ENCODE measurements at regions not wholly inside any gene's neighbourhood (a gene's known extent, or its start where the extent isn't known, plus 50 kb on each side); places are given as distances from the start of the nearest gene placed in this dataset.
A peak's percentile ranks its signal among the peaks of the same experiment; 100 is the strongest.

- intact Hi-C loops (cut with DNase I): loop anchor here (2.0 to 10.0 kb wide), 5 partner anchors 112 to 404 kb away; partner anchors contain the start of gene KLF4 (in 1 of the 2)
- no peaks in the 10 kb centered on the region for H3K36me3 ChIP-seq (ENCODE audit: insufficient read depth in 1 of 2, low read depth in 1 of 2)
- peak overlapping the region; percentile 8 for H3K4me3 ChIP-seq
- peaks cover 26% of the 10 kb centered on the region for H3K4me1 ChIP-seq
- DNase-seq: peak; percentile 87 to 92
- no peaks in the 10 kb centered on the region for H3K27me3 ChIP-seq (ENCODE audit: insufficient read depth in 3 of 3, low read length in 2 of 3)
- peak; percentile 77 to 88 (median 87) for ATAC-seq
- no peak for TF ChIP-seq CTCF (IDR thresholded peaks at IDR 0.05)
- WGBS, 3 donors: 9 to 16% (median 13%) methylated on average over 7 to 8 of the region's 8 CpGs
- peak overlapping the region; percentile 94 for H3K27ac ChIP-seq
- H3K9me3 ChIP-seq: no peaks in the 10 kb centered on the region
Measured at GRCh38 chr9:107750741-107751566, 261.4 kb upstream of the KLF4 start.

DNA sequence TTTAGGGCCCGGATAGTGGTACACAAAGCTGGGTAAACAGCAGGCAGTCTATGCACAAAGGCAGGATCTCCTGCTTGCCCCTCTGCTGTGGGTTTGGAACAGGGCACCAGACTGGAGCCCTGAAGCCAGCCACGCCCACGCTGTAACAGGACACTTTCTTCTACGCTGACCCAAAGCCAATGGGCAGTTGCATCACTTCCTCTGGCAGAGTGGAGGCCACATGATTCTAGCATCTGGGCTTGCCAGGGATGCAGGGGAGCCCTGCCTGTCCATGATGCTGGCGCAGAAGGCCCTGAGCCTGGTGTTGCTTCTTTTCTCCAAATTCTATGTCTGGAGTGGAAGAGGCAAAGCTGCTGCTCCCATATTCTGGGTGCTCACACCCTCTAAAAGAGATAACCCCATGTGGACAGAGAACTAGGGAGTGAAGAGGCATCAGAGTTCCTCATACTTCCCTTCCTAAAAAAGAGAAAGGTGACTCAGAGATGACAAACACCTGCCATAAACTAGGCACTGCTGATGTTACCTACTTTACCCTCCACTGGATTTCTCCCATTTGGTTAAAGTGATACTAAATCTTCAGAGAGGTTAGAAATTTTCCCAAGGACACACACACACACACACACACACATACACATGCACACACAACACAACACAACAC lies 260.3 kb upstream of the KLF4 start:
- 13 to 27% (median 16%) methylated on average over 5 of the region's 5 CpGs for WGBS, 3 donors
- ATAC-seq (peak; percentile 88 to 94 (median 90)), DNase-seq (peak; percentile 93 to 95)
- H3K4me1 ChIP-seq: peaks cover 26% of the 10 kb centered on the region
- no peaks in the 10 kb centered on the region for H3K27me3 ChIP-seq (ENCODE audit: insufficient read depth in 3 of 3, low read length in 2 of 3)
- H3K4me3 ChIP-seq: no peak overlapping the region
- H3K36me3 ChIP-seq (ENCODE audit: insufficient read depth in 1 of 2, low read depth in 1 of 2): no peaks in the 10 kb centered on the region
- no peaks in the 10 kb centered on the region for H3K9me3 ChIP-seq
- intact Hi-C loops (cut with DNase I): loop anchor here (2.0 to 10.0 kb wide), 5 partner anchors 111 to 405 kb away; partner anchors contain the start of gene KLF4 (in 1 of the 2)
- peak overlapping the region; percentile 94 for H3K27ac ChIP-seq
- no peak for TF ChIP-seq CTCF (IDR thresholded peaks at IDR 0.05)

DNA sequence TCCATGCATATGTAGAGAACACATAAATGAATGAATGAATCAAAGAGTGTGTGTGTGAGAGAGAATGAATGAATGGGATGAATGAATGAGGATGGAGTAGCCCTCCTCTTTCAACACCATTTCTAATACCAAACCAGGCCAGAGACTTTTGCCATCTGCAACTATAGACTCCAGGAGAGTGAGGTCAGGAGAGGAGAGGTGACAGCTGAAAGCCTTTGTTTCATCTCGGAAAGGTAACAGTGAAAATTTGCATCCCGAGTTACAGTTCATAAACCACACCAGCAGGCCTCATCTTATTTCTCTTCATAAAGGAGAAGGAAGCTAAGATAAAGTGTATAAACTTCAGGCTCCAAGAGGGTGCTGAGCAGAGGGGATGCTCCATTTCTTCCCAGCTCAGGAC lies 255.3 kb upstream of the KLF4 start:
- TF ChIP-seq CTCF (IDR thresholded peaks at IDR 0.05): no peak
- intact Hi-C loops (cut with DNase I): no loop called here
- Histone ChIP-seq H3K27me3 (ENCODE audit: insufficient read depth in 3 of 3, low read length in 2 of 3) (no peaks in the 10 kb centered on the region), H3K4me3 (no peak overlapping the region), H3K36me3 (ENCODE audit: insufficient read depth in 1 of 2, low read depth in 1 of 2) (no peaks in the 10 kb centered on the region), H3K27ac (no peak overlapping the region), H3K4me1 (peaks cover 14% of the 10 kb centered on the region), H3K9me3 (no peaks in the 10 kb centered on the region)
- 84 to 95% (median 91%) methylated on average over 2 of the region's 2 CpGs for WGBS, 3 donors
- ATAC-seq (no peak), DNase-seq (no peak)

GRCh38 chr9:107742531-107743309 lies 253.2 kb upstream of the KLF4 start:
- DNase-seq: no peak
- Histone ChIP-seq H3K27ac (no peak overlapping the region), H3K4me1 (peaks cover 20% of the 10 kb centered on the region), H3K36me3 (ENCODE audit: insufficient read depth in 1 of 2, low read depth in 1 of 2) (no peaks in the 10 kb centered on the region), H3K9me3 (no peaks in the 10 kb centered on the region), H3K4me3 (no peak overlapping the region), H3K27me3 (ENCODE audit: insufficient read depth in 3 of 3, low read length in 2 of 3) (no peaks in the 10 kb centered on the region)
- no peak for TF ChIP-seq CTCF (IDR thresholded peaks at IDR 0.05)
- no peak for ATAC-seq
- intact Hi-C loops (cut with DNase I): no loop called here
- WGBS, 3 donors: 88% methylated on average over 10 of the region's 10 CpGs
